Kidney tubule cell (primary cell): ENCODE measurements at regions not wholly inside any gene's neighbourhood (a gene's known extent, or its start where the extent isn't known, plus 50 kb on each side); places are given as distances from the start of the nearest gene placed in this dataset.

Source experiments
- DNase-seq: peaks from one replicate; pipeline ENCODE4 v3.0.0-alpha.2; 2018; ENCODE audit warnings: low spot score

- DNase-seq, result no peak
Measured at GRCh38 chr7:3234051-3234450, 67.0 kb upstream of the SDK1 start.

GRCh38 chr7:3234851-3235250, 66.2 kb upstream of the SDK1 start:
- no peak for DNase-seq

- no peak for DNase-seq
Measured at GRCh38 chr7:3235322-3235721, 65.7 kb upstream of the SDK1 start.

GRCh38 chr7:3236268-3236667, 64.8 kb upstream of the SDK1 start:
- DNase-seq, result no peak

- peak; percentile 92 for DNase-seq
Measured at GRCh38 chr7:3238525-3239210, 62.4 kb upstream of the SDK1 start.

- peak; percentile 96 for DNase-seq
Measured at GRCh38 chr7:3239291-3239691, 61.8 kb upstream of the SDK1 start.

- DNase-seq, result no peak
Measured at GRCh38 chr7:3240826-3241430, 60.1 kb upstream of the SDK1 start.

GRCh38 chr7:3241686-3242258, 59.3 kb upstream of the SDK1 start:
- no peak for DNase-seq

GRCh38 chr7:3242398-3242972, 58.6 kb upstream of the SDK1 start:
- DNase-seq, result no peak

- no peak for DNase-seq
Measured at GRCh38 chr7:3243256-3243655, 57.8 kb upstream of the SDK1 start.

GRCh38 chr7:3243680-3244079, 57.4 kb upstream of the SDK1 start:
- no peak for DNase-seq

GRCh38 chr7:3244241-3244814, 56.7 kb upstream of the SDK1 start:
- peak; percentile 74 for DNase-seq

- DNase-seq, result no peak
Measured at GRCh38 chr7:3245077-3245476, 56.0 kb upstream of the SDK1 start.

GRCh38 chr7:3245721-3246120, 55.3 kb upstream of the SDK1 start:
- DNase-seq, result no peak

GRCh38 chr7:3246127-3246526, 54.9 kb upstream of the SDK1 start:
- DNase-seq, result no peak

- no peak for DNase-seq
Measured at GRCh38 chr7:3246651-3247050, 54.4 kb upstream of the SDK1 start.

GRCh38 chr7:3250725-3251124, 50.3 kb upstream of the SDK1 start:
- no peak for DNase-seq
